ENCODE measurements at regions not wholly inside any gene's neighbourhood (a gene's known extent, or its start where the extent isn't known, plus 50 kb on each side); places are given as distances from the start of the nearest gene placed in this dataset.

DNA sequence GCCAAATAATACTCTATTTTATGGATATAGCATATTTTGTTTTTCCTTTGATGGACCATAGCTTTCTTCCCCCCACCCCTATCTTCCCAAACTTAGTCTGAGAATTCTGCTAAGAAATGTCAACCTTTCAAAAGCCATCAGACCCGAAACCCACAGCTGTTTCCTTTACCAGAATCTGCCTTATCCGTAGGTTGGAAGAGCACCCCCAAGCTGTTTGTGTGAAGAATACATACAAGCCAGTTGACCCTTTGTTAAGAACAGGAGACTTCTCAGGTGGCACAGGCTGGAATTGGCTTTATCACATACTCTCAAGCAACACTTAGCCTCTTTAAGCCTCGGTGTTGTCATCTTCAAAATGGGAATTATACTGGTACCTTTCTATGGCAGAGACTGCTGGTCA lies 135.1 kb downstream of the ACTR3 start:
- no peaks in the 10 kb centered on the region for H3K4me1 ChIP-seq (ENCODE audit: insufficient read depth, low read length, severe bottlenecking)
- no peaks in the 10 kb centered on the region for H3K9me2 ChIP-seq (ENCODE audit: low read depth, low read length)

DNA sequence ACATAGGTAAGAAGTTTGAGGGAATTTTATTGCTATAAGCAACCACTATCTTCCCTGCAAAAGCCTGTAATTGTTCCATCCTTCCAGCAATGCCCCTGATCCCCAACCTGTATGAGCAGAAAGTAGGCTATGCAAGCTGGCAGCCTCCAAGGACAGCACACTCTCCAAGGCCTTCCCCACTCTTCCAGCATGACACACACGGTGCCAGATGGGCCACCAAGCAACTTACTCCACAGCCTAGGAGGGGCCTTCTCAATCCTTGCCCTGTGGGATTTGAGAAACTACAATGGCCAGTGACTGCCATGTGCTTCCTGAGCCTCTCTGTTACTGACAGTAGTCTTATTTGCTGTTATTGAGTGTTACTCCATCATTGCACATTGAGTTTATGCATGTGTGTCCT lies 137.5 kb downstream of the ACTR3 start:
- Histone ChIP-seq H3F3A (ENCODE audit: insufficient read depth, low read length) (no peaks in the 10 kb centered on the region), H3K27me3 (ENCODE audit: insufficient read depth, low read length) (no peaks in the 10 kb centered on the region), H3K9ac (ENCODE audit: low read length) (no peak overlapping the region), H3K36me3 (ENCODE audit: insufficient read depth, low read length) (no peaks in the 10 kb centered on the region), H3K4me2 (ENCODE audit: low read length) (no peak overlapping the region), H3K79me2 (ENCODE audit: insufficient read depth, low read length) (no peaks in the 10 kb centered on the region), H3K9me3 (ENCODE audit: low read length) (no peaks in the 10 kb centered on the region), H3K9me2 (ENCODE audit: low read depth, low read length) (no peaks in the 10 kb centered on the region), H4K20me1 (ENCODE audit: insufficient read depth, low read length) (no peaks in the 10 kb centered on the region), H2AFZ (ENCODE audit: low read length) (no peak overlapping the region), H3K4me1 (ENCODE audit: insufficient read depth, low read length, severe bottlenecking) (no peaks in the 10 kb centered on the region), H3K4me3 (ENCODE audit: low read depth, low read length, poor library complexity, severe bottlenecking) (no peak overlapping the region), H3K27ac (ENCODE audit: low read depth, low read length, poor library complexity, severe bottlenecking) (no peak overlapping the region)
- TF ChIP-seq EZH2 (IDR thresholded peaks at IDR 0.05; ENCODE audit: borderline replicate concordance, low read length): no peak
- TF ChIP-seq, protein P1, sequence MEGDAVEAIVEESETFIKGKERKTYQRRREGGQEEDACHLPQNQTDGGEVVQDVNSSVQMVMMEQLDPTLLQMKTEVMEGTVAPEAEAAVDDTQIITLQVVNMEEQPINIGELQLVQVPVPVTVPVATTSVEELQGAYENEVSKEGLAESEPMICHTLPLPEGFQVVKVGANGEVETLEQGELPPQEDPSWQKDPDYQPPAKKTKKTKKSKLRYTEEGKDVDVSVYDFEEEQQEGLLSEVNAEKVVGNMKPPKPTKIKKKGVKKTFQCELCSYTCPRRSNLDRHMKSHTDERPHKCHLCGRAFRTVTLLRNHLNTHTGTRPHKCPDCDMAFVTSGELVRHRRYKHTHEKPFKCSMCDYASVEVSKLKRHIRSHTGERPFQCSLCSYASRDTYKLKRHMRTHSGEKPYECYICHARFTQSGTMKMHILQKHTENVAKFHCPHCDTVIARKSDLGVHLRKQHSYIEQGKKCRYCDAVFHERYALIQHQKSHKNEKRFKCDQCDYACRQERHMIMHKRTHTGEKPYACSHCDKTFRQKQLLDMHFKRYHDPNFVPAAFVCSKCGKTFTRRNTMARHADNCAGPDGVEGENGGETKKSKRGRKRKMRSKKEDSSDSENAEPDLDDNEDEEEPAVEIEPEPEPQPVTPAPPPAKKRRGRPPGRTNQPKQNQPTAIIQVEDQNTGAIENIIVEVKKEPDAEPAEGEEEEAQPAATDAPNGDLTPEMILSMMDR (IDR thresholded peaks at IDR 0.05; ENCODE audit: low read length): no peak

More for the DNA sequence above, 135.1 kb downstream of the ACTR3 start:
- Histone ChIP-seq H4K20me1 (ENCODE audit: insufficient read depth, low read length) (no peaks in the 10 kb centered on the region), H3K9me3 (ENCODE audit: low read length) (peaks cover 4% of the 10 kb centered on the region; the same call in 1 of the 2 replicates), H3K27ac (ENCODE audit: low read depth, low read length, poor library complexity, severe bottlenecking) (no peak overlapping the region), H3K9ac (ENCODE audit: low read length) (no peak overlapping the region), H3K36me3 (ENCODE audit: insufficient read depth, low read length) (no peaks in the 10 kb centered on the region; the same call in 1 of the 2 replicates), H3K27me3 (ENCODE audit: insufficient read depth, low read length) (no peaks in the 10 kb centered on the region), H3K4me2 (ENCODE audit: low read length) (no peak overlapping the region), H3F3A (ENCODE audit: insufficient read depth, low read length) (no peaks in the 10 kb centered on the region), H3K4me3 (ENCODE audit: low read depth, low read length, poor library complexity, severe bottlenecking) (no peak overlapping the region), H3K79me2 (ENCODE audit: insufficient read depth, low read length) (no peaks in the 10 kb centered on the region), H2AFZ (ENCODE audit: low read length) (no peak overlapping the region)
- TF ChIP-seq, protein P1 (IDR thresholded peaks at IDR 0.05; ENCODE audit: low read length): peak; percentile 11; the same call in 1 of the 2 replicates
- no peak for TF ChIP-seq EZH2 (IDR thresholded peaks at IDR 0.05; ENCODE audit: borderline replicate concordance, low read length)

GRCh38 chr2:114031605-114032505 lies 142.0 kb downstream of the ACTR3 start:
- no peaks in the 10 kb centered on the region for H4K20me1 ChIP-seq (ENCODE audit: insufficient read depth, low read length)
- no peaks in the 10 kb centered on the region for H3K79me2 ChIP-seq (ENCODE audit: insufficient read depth, low read length)
- no peaks in the 10 kb centered on the region for H3K36me3 ChIP-seq (ENCODE audit: insufficient read depth, low read length)
- H3K27ac ChIP-seq (ENCODE audit: low read depth, low read length, poor library complexity, severe bottlenecking): no peak overlapping the region
- no peak for TF ChIP-seq EZH2 (IDR thresholded peaks at IDR 0.05; ENCODE audit: borderline replicate concordance, low read length)
- TF ChIP-seq, protein P1 (IDR thresholded peaks at IDR 0.05; ENCODE audit: low read length): no peak
- H3K4me1 ChIP-seq (ENCODE audit: insufficient read depth, low read length, severe bottlenecking): no peaks in the 10 kb centered on the region
- no peaks in the 10 kb centered on the region for H3K27me3 ChIP-seq (ENCODE audit: insufficient read depth, low read length)
- H3F3A ChIP-seq (ENCODE audit: insufficient read depth, low read length): no peaks in the 10 kb centered on the region
- no peaks in the 10 kb centered on the region for H3K9me2 ChIP-seq (ENCODE audit: low read depth, low read length)
- no peak overlapping the region for H3K4me2 ChIP-seq (ENCODE audit: low read length)
- no peak overlapping the region for H3K9ac ChIP-seq (ENCODE audit: low read length)
- H2AFZ ChIP-seq (ENCODE audit: low read length): no peak overlapping the region
- no peaks in the 10 kb centered on the region for H3K9me3 ChIP-seq (ENCODE audit: low read length)
- no peak overlapping the region for H3K4me3 ChIP-seq (ENCODE audit: low read depth, low read length, poor library complexity, severe bottlenecking)

All from OCI-LY1 (cell line).